ENCODE measurements at regions not wholly inside any gene's neighbourhood (a gene's known extent, or its start where the extent isn't known, plus 50 kb on each side); places are given as distances from the start of the nearest gene placed in this dataset.
"Not testable (repeated sequence)": the region's sequence is repeated elsewhere in the genome, so short reads cannot be mapped to it uniquely, and the experiment has no call there.

DNA sequence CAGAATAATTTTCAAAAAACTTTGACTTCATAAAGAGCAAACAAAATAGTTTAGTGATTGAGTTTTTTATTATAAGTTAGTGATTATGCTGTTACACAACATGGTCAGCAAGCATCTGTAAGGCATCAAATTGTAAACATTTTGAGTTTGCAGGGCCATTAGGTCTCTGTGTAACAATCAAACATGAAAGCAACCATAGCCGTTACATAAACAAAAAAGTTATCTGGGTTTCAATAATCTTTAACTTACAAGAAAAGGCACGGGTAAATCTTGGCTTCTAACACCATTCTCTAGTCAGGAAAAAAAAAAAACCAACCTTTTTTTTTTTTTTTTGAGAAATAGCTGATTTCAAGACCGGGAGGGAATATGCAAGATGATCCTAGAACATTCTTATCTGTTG is 1941.1 kb downstream of the PCDH7 start:
- DNase-seq = no peak

DNA sequence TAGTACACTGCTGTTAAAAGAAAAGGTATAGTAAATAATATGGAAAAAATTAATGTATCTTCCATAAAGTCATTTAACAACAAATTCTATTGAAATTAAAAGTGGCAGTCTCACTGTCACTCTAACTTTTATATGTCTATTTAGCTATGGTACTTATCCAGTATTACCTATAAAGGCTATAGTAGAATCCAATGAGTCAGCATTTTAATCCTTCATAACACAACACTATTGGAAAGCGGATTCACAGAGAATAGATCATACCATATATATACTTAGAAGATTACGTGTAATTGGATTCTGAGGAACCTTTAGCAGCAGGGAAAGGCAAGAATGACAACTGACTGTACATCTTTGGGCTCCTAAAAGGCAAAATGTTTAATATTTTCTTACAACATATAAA is 1942.6 kb downstream of the PCDH7 start:
- DNase-seq = no peak

DNA sequence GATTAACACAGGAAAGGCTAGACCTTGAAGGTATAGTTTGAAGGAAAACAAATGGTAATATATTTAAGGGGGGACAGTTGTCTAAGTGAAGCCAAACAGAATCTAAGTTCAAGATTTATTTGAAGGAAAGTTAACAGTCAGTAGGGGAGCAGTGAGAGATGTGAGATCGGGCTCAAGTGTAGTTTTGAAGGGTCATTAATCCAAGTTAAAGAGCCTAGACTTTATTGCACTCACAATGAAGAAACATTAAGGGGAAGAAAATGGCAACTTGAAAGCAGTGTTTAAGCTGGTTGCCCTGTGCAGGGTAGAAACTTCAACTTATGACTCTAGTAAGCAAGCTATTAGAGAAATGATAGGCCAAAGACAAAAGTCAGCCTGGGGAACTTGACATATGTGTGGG is 1952.2 kb downstream of the PCDH7 start:
- DNase-seq = no peak

DNA sequence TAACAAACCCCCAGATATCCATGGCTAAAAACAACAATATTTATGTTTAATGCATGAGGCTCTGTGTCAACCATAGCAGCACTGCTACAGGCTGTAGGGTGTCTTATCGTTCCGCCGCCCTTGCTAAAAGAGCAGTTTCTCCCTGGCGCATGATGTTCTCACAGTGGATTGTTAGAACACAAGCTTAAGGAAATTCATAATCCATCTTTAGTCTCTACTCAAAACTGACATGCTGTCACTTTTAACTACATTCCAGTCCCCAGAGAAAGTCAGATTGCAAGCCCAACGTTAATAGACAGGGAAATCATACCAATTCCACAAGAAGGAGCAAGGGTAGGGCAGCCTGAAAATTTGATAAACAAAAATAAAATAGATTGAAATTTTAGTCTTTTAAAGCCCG is 1960.8 kb downstream of the PCDH7 start:
- DNase-seq = no peak

DNA sequence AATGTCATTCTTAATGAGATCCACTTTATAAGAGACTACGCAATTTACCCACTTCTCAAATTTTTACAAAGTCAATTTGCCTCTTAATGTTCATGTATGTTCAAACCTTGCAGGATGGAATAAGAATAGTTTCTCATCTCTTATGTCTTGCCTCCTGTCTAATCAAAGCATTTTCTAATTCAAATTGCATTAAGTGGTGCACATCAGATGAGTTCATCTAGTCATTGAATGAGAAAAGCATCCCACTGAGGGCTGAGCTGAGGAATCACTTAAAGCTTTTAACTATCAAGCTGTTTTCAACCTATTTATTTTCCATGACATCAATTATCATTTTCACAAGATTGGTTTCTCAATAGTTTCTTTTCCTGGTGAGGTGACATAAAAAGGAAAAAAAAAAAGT is 1964.0 kb downstream of the PCDH7 start:
- no peak for DNase-seq

DNA sequence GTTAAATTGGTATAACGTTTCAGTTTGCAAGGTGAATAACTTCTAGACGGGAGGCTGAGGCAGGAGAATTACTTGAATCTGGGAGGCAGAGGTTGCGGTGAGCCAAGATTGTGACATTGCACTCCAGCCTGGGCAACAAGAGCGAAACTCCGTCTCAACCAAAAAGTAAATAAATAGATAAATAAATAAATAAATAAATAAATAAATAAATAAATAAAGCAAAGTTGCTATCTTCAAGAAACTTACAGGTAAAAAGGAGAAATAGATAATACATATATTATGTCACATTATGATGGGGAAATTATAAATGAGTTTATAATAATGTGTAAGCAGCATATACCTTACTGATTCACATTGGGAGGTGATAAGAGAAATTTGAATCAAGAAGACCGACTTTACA is 1966.0 kb downstream of the PCDH7 start:
- DNase-seq = no peak

DNA sequence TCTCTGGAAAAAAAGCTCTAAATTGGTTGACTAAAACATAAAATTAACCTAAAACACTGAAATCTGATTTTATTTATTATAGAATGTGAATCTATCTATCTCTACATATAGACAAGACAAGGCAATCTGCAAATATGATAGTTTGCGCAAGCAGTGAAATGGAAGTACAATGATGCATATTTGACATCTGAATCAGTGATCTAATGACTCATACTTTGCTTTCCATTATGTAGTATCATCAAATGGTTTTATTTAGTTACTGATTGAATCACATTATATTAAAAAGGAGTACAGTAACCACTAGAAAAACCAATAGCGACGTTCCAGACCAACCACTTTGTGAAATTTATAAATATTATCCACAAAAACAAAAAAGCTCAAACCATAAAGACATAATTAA is 1969.3 kb downstream of the PCDH7 start:
- DNase-seq = no peak

DNA sequence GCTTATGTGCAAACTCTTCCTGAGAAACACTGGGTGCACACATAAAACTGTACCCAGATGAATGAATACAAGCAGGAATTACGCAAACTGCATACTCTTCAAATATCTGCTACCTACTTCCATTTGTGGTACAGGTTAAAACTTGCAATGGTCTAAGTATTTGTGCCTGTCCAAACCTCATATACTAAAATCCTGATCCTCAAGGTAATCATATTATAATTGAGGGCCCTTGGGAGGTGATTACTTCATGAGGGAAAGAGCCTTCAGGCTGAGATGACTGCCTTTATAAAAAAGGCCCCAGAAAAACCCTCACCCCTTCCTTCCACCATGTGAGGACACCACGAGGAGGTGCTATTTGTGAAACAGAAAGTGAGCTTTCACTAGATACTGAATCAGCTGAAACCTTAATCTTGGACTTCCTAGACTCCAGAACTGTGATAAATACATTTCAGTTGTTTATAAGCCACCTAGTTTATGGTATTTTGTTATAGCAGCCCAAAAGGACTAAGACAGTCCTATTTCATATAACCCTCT is 1977.2 kb downstream of the PCDH7 start:
- DNase-seq = no peak

DNA sequence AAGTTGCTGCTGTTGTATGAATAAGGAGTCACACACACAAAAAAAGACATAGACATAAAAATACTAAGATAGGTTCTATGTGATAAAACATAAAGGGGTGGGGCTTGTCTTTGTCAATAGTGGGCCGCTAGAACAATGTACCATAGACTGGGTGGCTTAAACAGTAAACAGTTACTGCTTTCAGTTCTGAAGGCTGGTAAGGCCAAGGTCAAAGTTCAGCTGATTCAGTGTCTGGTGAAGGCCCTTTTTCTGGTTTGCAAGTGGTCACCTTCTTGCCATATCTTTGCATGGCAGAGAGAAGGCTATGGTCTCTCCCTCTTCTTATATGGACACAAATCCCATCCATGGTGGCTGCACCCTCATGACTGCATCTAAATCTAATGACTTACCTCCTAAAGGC is 1980.7 kb downstream of the PCDH7 start:
- DNase-seq = no peak

DNA sequence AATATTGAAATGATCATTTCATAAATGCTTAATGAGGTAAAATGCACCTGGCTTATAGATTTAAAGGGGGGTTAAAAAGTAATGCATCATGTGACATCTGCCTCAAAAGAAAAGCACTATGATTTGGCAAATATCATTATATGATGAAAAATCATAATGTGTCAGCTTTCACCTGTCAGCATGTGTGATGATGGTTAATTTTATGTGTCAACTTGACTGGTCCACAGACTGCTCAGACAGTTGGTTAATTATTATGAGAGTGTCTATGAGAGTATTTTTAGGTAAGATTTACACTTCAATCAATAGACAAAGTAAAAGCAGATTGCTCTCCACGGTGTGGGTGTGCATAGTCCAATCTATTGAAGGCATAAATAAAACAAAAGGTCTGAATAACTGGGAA is 1986.7 kb downstream of the PCDH7 start:
- DNase-seq = no peak

DNA sequence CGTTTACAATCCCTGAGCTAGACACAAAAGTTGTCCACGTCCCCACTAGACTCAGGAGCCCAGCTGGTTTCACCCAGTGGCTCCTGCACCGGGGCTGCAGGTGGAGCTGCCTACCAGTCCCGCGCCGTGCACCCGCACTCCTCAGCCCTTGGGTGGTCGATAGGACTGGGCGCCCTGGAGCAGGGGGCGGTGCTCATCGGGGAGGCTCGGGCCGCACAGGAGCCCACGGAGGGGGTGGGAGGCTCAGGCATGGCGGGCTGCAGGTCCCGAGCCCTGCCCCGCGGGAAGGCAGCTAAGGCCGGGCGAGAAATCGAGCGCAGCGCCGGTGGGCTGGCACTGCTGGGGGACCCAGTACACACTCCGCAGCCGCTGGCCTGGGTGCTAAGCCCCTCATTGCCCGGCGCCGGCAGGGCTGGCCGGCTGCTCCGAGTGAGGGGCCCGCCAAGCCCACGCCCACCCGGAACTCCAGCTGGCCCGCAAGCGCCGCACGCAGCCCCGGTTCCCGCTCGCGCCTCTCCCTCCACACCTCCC is 1996.0 kb downstream of the PCDH7 start:
- DNase-seq = not testable (repeated sequence)

DNA sequence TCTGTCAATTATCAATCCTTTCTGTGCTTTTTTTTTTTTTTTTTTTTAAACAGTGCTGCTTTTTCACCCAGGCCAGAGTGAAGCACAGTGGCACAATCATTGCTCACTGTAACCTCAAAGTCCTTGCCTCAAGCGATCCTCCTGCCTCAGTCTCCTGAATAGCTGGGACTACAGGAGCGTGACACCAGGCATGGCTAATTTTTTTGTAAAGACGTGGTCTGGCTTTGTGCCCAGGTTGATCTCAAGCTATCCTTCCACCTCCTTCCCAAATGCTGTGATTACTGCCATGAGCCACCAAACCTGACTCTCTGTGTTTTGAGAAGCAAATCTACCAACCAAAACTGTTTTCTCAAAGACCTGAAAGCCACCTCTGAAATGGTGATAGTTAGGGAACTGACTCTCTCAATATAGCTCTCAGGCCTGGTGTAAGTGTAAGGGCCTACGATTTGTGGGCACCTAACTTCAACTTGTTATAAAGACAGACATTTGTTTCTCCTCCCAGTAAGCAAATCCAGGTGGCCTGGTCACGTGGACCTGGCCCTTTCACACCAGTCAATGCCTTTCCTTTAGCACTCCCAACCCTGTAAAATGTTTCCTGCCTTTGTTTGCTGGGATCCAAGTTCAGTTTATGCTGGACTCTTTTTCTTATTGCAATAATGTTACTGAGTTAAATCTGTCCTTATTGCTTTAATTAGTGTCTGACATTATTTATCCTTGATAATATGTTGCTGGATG is 2015.9 kb downstream of the PCDH7 start:
- no peak for DNase-seq

DNA sequence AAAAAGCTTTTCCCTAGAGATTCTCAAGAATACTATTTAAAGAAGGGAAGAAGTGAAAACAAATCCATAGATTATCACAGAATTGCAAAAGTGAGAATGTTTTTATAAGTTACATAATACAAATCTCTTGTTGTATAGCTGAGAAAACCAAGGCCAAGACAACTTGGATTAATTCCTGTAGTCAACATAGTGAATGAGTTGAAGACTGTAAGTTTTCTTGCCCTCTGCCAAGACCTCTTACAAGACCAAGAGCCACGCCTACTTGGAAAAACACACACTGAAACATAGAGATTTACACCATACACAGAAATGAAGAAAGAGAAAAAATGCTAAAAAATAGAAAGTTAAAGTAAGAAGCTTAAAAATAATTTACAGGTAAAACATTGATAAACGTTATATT is 2024.0 kb downstream of the PCDH7 start:
- DNase-seq = no peak

DNA sequence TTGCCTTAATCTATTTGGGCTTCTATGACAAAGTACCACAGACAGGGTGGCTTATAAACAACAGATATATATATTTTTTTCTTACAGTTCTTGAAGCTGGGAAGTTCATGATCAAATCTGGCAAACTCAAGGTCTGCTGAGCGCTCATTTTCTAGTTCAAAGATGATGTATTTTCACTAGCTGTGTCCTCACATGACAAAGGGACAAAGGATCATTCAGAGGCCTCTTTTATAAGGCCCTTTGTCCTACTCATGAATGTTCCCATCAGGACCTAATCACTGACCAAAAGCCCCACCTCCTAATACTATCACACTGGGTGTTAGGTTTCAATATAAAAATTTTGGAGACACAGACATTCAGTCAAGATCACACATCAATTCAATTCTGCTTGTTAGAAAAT is 2025.2 kb downstream of the PCDH7 start:
- no peak for DNase-seq

DNA sequence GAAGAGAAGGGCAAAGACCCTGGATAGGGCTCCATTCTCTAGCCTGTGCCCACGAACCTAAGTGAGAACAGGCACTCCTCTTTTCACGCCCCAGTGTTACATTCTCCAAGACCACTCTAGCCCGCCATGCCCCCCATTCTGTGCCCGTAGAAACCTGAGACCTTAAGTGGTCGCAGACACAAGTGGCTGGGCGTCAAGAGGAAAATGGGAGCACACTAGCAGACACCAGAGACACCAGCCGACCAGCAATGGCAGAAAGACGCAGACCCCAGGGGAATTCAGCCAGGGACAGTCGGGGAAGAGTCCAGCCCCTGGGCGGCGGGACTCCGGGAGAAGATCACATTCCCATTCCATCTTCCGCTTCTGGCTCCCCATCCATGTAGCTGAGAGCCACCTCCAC is 2027.9 kb downstream of the PCDH7 start:
- no peak for DNase-seq

DNA sequence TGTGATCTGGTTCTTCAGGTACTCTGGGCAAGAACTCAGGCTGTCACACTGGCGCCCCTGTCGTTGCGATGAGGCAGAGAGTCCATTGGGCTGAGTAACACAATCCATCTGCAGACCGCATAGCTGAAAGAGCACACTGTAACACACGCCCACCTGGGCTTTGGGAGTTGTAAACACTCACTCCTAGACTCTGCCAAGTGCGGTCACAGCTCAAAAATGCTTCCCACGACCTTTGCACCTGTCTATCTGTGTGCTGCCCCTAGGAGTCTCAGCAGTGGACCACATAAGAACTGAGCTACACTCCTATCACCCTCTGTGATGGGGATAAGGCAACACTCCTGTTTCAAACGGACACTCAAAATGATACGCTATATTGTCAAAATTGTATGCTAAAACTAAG is 2028.3 kb downstream of the PCDH7 start:
- DNase-seq = no peak

DNA sequence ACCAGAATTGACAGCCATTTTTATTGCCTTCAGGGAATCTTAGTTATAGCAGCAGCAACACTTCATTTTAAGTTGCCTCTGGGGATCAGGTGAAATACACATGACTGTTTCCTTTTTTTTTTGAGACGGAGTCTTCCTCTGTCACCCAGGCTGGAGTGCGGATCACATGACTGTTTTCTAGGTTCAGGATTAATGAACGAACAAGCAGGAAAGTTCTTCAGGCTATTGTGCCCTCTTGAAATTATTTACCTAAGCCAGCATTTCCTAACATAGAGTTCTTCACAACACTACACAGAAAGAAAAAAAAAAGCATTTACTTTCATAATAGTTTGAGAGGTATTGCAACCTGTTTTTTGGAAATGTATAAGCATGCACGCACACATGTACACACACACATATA is 2032.8 kb downstream of the PCDH7 start:
- no peak for DNase-seq

DNA sequence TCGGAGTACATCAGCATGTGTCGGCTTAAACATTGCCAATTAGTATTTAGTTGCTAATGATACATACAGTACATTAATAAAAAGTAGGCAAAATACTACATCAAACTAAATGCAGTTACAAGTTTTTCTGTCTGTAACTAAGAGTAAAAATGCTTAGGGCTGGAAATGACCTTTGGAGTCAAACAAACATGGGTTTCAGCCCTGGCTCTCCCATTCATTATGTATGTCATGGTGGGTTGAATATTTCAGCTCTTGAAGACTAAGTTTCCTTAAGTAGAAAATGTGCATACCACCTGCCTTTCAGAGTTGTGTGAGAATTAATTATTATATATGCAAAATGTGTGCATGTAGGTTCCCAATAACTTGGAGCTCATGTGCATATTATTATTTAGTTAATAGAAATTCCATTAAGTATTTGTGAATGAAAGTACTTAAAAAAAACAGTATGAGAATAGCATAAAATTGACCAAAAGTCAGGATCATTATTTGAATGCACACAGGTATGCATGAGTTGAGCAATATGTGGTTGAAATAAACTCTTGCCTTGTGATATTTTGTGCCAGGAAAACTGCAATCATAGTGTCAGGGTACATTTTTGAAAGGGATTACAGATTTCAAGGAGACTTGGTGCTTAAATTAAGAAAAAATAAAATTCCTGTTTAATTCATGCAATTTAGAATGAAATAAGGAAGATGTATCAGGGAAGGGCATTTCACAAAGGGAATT is 2048.7 kb downstream of the PCDH7 start:
- DNase-seq = no peak

DNA sequence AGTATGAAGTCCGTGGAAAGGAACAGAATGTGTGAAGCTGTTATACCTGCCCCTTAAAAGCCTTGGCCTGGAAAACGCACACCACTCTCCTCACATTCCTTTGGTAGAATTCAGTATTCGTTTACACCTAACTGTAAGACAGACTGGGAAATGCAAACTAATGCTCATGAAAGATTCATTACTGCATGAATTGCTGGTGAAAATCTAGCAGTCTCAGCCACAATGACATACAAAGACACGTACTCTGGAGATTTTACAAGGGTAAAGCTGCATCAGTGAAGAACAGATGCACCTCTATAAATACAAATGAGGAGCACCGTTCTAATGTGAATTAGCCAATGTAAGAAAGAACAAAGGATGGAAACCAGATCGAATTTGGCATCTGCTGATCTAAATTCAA is 2051.3 kb downstream of the PCDH7 start:
- no peak for DNase-seq

DNA sequence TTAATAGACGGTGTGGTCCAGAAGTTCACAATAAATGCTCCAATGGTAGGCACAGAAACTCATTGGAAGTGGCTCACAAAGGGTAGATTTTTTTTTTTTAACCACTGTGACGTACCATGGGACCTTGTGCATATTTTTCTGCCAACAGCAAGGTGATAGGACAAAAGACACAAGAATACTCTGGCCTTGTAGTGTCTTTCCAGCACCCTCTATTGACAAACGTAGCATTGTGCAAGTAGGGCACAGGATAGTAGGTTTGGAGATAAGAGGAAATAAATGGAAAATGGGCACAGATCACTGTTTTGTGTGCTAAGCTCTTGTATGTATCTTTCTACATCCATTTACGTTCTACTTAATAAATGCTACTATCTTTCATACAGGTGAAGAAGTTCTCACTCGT is 2054.9 kb downstream of the PCDH7 start:
- DNase-seq = no peak

DNA sequence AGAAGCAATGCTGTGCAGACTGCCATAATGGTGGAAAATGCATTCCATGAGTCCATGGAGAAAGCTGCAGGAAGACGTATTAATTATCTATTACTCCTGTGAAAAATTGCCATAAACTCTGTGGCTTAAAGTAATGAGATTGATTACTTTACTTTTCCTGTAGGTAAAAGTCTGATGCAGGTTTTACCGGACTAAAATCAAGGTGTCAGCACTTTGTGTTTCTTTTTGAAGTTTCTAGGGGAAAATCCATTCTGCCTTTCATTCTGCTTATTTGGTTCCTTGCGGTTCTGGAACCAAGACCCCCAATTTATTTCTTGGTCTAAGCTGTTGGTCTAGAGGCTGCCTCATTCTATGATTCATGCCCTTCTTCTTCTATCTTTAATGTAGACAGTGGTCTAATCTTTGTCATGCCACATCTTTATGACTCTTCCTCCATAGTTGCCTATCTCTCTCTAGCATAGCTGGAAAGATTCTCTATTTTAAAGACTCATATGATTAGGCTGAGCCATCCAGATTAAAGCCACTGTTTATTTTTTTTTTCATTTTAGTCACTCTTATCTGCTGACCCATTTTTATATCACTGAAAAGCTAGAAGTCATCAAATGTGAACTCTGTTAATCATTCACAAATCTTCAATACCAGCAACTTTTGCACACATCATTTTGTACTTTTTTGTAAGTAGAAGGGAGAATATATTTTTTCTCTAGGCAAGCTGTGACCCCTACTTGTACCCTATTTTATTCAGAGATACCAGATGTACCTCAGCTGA is 2056.4 kb downstream of the PCDH7 start:
- DNase-seq = no peak

DNA sequence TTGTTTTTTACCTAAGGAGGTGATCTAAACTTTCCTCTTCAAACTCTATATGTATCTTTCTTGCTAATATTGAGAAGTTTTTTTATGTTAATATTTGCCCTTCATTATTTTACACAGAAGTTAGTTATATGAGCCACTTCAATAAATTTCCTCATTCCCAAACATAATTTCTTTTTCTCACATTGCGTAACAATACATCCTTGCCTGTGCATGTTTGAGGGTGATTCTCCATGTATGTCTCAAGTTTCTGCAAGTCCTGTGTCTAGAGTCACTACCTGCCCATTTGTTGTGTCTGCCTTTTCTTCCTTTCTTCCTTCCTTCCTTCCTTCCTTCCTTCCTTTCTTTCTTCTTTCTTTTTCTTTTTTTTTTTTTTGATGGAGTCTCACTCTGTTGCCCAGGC is 2057.9 kb downstream of the PCDH7 start:
- DNase-seq = no peak

DNA sequence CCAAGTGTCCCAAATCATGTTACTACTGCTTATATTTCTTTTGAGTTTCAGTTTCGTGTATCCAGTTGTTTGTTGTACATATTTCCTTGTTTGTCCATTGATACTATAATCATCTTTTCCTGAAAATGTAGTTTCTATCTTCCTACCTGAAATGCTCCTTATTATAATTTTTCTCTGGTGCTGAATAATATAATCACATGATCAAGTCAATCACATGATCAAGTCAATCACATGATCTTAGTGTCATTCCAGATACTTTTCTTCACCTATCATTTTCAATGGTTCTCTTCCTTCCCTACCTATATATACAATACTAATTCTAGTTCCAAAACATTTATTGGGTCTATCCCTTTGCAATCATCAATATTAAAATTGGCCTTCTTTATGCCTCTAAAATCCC is 2058.8 kb downstream of the PCDH7 start:
- no peak for DNase-seq

Data from NCI-H187 treated with DMSO at 0.1 percent for 48 hours (cell line).